Heart right ventricle (tissue), 16 donors: ENCODE measurements at regions not wholly inside any gene's neighbourhood (a gene's known extent, or its start where the extent isn't known, plus 50 kb on each side); places are given as distances from the start of the nearest gene placed in this dataset.
A peak's percentile ranks its signal among the peaks of the same experiment; 100 is the strongest.

Source experiments
- ATAC-seq, 8 donors: fragments of 200-7000 bp; cut with Tn5 transposase; one replicate each; pipeline ENCODE4 v1.9.1; 2020; ENCODE audit warnings: mild to moderate bottlenecking in 8 of 8, moderate library complexity in 8 of 8, moderate number of reproducible peaks in 1 of 8
- DNase-seq, 2 donors: peaks; one replicate each; pipeline ENCODE4 v3.0.0-alpha.2; 2020
- H3K27ac ChIP-seq, 10 donors: fragments of 200-600 bp; sonication (generic) in 2 of 10; one replicate each; pipeline versions ENCODE4 v1.5.0 to v1.8.0; 2020 to 2022; ENCODE audit warnings: mild to moderate bottlenecking in 3 of 10
- H3K27me3 ChIP-seq, 7 donors: fragments of 200-600 bp; one replicate each; pipeline ENCODE4 v1.8.0; 2021 to 2022; ENCODE audit warnings: mild to moderate bottlenecking in 2 of 7
- H3K36me3 ChIP-seq, 9 donors: fragments of 200-600 bp; sonication (generic) in 1 of 9; one replicate each; pipeline versions ENCODE4 v1.5.0 to v1.8.0; 2020 to 2022; ENCODE audit warnings: mild to moderate bottlenecking in 2 of 9
- H3K4me1 ChIP-seq, 9 donors: fragments of 200-600 bp; sonication (generic) in 1 of 9; one replicate each; pipeline versions ENCODE4 v1.5.0 to v1.8.0; 2020 to 2022; ENCODE audit warnings: mild to moderate bottlenecking in 4 of 9
- H3K4me3 ChIP-seq, 10 donors: fragments of 200-600 bp; sonication (generic) in 2 of 10; one replicate each; pipeline versions ENCODE4 v1.5.0 to v1.8.0; 2020 to 2022; ENCODE audit warnings: mild to moderate bottlenecking in 7 of 10, moderate library complexity in 2 of 10
- H3K9me3 ChIP-seq, 11 donors: fragments of 200-600 bp in 10 of 11; sonication (generic) in 2 of 11; one replicate each; pipeline versions ENCODE4 v1.5.0 to v1.8.0; 2013 to 2022; ENCODE audit warnings: mild to moderate bottlenecking in 2 of 11, control low read depth in 1 of 11, moderate library complexity in 1 of 11
- WGBS, 2 donors: extraction: QIAGEN DNeasy Blood & Tissue Kit; methylation state at CpG; one replicate each; pipeline ENCODE4 v1.1.7; 2013; ENCODE audit warnings: inconsistent platforms in 1 of 2; 5-methylcytosine and 5-hydroxymethylcytosine counted together
- intact Hi-C, 10 donors: fragments of 100-400 bp; cut with DNase I; formaldehyde crosslinking; loops; one replicate each; pipeline versions ENCODE4 v1.11.1 to v1.14.2; 2022
- TF ChIP-seq, protein P1 (sequence below), 9 donors: fragments of 200-600 bp; sonication (generic) in 2 of 9; IDR thresholded peaks; one replicate each; pipeline versions ENCODE4 v1.5.0 to v1.8.0; 2021 to 2022; ENCODE audit warnings: antibody characterized with exemption in 9 of 9, mild to moderate bottlenecking in 5 of 9, moderate library complexity in 1 of 9
- donor health status: Arrhythmogenic right ventricular cardiomyopathy.
- donor health status: ischemic (EF 13 %, LVEDD 7.1; RV severe dilation, severe dysfunction).
- donor health status: healthy with polysubstance abuse.
- donor health status: DM: no; HTN: yes; CAD: no.
- donor health status: DM: no; HTN: no; CAD: no.
- donor health status: ischemic (EF 25% LVEDD 6.9; RV normal size, moderate dysfunction).
- donor health status: ischemic (EF 25% LVEDD 5.7; RV mildly dilated, moderate dysfunction).
- donor health status: healthy.
- donor health status: DM: yes; HTN: yes; CAD: no.
- donor health status: Ischemic cardiomyopathy.
- donor health status: ischemic (EF 35%, LVEDD 5.7; RV mildly dilated, moderate dysfunction).
- donor health status: nonischemic (EF 11% LVEDD 7.7; RV severe dilation, severe dysfunction).
- donor health status: DM: yes; HTN: yes; CAD: no.
- donor health status: PGD.
- donor health status: ischemic (EF 29% LVEDD 5.4; RV normal size, mild dysfunction).
- donor health status: nonischemic (EF 23%, LVEDD 6.1; RV moderate dilation, normal function).

DNA sequence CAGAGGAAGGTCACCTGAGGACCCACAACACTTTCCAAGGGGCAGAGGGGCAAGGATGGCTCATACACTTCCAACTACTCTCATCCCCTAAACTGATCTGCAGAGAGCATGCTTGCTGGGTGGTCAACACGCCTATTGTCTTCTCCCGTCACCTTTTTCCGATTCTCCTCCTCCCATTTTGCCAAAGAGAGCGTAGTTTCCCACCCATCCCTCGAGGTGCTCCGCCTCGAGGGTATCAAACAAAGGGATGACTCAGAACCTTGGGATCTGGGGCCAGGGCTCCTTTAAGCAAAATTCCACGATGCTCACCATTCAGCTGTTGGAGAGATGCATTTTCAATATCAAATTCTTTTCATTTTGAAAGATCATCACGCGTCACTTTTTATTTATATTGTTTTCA lies 507.5 kb upstream of the SULF2 start:
- intact Hi-C loops: loop anchor here in 3 of 10 donors (10.0 kb wide), 3 partner anchors 508 to 608 kb away; partner anchors contain the start of gene SULF2 (in 3 of the 3)
- Histone ChIP-seq H3K4me1 (peaks cover 0 to 25% (median 15%) of the 10 kb centered on the region in 9 donors), H3K9me3 (peaks cover 0 to 4% (median 0%) of the 10 kb centered on the region in 11 donors), H3K4me3 (no peak overlapping the region), H3K36me3 (no peaks in the 10 kb centered on the region), H3K27me3 (peaks cover 0 to 8% (median 0%) of the 10 kb centered on the region in 7 donors), H3K27ac (no peak overlapping the region)
- ATAC-seq (no peak), DNase-seq (no peak)
- TF ChIP-seq, protein P1, sequence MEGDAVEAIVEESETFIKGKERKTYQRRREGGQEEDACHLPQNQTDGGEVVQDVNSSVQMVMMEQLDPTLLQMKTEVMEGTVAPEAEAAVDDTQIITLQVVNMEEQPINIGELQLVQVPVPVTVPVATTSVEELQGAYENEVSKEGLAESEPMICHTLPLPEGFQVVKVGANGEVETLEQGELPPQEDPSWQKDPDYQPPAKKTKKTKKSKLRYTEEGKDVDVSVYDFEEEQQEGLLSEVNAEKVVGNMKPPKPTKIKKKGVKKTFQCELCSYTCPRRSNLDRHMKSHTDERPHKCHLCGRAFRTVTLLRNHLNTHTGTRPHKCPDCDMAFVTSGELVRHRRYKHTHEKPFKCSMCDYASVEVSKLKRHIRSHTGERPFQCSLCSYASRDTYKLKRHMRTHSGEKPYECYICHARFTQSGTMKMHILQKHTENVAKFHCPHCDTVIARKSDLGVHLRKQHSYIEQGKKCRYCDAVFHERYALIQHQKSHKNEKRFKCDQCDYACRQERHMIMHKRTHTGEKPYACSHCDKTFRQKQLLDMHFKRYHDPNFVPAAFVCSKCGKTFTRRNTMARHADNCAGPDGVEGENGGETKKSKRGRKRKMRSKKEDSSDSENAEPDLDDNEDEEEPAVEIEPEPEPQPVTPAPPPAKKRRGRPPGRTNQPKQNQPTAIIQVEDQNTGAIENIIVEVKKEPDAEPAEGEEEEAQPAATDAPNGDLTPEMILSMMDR (IDR thresholded peaks at IDR 0.05): no peak
- whole genome bisulfite sequencing, 2 donors: 79 to 84% methylated on average over 10 of the region's 10 CpGs

DNA sequence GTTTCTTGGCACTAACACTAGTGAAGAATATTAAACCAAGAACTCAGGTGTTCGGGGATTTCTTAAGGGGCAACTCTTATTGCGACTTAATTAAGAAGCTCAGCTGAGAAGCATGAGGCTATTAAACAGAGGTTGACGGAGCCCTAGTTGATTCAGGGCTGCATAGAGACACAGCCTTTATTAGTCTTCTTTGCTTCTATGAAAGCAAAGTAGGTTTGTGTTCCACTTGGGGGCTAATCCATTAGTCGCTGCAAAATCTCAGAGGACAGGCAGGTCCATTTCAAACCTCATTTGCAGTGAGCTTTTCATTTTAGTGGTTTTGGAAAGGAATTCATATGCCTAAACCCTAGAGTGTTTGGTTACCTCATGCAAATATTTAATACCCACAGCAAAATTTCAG lies 506.6 kb upstream of the SULF2 start:
- no peak overlapping the region for H3K27ac ChIP-seq
- intact Hi-C loops: loop anchor here in 3 of 10 donors (10.0 kb wide), 3 partner anchors 507 to 607 kb away; partner anchors contain the start of gene SULF2 (in 3 of the 3)
- WGBS, 2 donors: 91 to 95% methylated on average over 4 of the region's 4 CpGs

DNA sequence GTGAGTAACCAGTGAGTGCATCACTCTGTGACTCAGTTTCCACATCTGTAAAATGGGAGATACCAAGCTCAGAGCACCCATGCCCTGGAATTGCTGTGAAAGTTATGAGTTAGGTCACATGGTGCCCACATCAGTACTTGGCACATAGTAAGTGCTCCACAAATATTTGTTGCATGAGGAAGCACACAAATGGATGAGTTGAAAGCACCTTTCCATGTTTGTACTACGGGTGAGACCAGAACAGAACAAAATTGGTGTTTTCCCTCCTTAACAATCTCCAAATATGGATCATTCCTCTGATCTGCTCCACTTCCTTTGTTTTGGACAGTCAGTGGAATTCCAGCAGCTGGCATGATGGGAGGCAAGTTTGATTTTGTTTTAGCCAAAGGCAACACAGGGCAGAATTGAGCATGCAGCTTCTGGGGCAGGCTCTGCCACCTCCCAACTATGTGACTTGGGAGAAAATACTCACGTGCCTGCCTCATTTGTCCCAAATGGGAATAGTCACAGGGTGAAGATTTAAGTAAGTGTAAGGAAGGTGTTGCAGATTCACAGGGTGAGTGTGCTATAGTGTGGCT lies 503.7 kb upstream of the SULF2 start:
- no peak overlapping the region for H3K27ac ChIP-seq
- no peak overlapping the region for H3K4me3 ChIP-seq
- no peaks in the 10 kb centered on the region for H3K9me3 ChIP-seq
- TF ChIP-seq, protein P1 (IDR thresholded peaks at IDR 0.05): no peak
- ATAC-seq (no peak), DNase-seq (no peak)
- peaks cover 0 to 8% (median 0%) of the 10 kb centered on the region in 7 donors for H3K27me3 ChIP-seq
- 83% methylated on average over 2 of the region's 2 CpGs for WGBS, 2 donors
- H3K4me1 ChIP-seq: peaks cover 0 to 21% (median 15%) of the 10 kb centered on the region in 9 donors
- no peaks in the 10 kb centered on the region for H3K36me3 ChIP-seq
- intact Hi-C loops: loop anchor here in 2 of 10 donors (10.0 kb wide), 2 partner anchors 314 to 504 kb away; partner anchors contain the start of gene SULF2 (in 1 of the 2)

More for the DNA sequence above, 506.6 kb upstream of the SULF2 start:
- no peaks in the 10 kb centered on the region for H3K36me3 ChIP-seq
- H3K4me3 ChIP-seq: no peak overlapping the region
- peaks cover 0 to 8% (median 0%) of the 10 kb centered on the region in 7 donors for H3K27me3 ChIP-seq
- peaks cover 0 to 34% (median 20%) of the 10 kb centered on the region in 9 donors for H3K4me1 ChIP-seq
- H3K9me3 ChIP-seq: no peaks in the 10 kb centered on the region
- ATAC-seq: no peak
- no peak for DNase-seq
- TF ChIP-seq, protein P1 (IDR thresholded peaks at IDR 0.05): no peak

DNA sequence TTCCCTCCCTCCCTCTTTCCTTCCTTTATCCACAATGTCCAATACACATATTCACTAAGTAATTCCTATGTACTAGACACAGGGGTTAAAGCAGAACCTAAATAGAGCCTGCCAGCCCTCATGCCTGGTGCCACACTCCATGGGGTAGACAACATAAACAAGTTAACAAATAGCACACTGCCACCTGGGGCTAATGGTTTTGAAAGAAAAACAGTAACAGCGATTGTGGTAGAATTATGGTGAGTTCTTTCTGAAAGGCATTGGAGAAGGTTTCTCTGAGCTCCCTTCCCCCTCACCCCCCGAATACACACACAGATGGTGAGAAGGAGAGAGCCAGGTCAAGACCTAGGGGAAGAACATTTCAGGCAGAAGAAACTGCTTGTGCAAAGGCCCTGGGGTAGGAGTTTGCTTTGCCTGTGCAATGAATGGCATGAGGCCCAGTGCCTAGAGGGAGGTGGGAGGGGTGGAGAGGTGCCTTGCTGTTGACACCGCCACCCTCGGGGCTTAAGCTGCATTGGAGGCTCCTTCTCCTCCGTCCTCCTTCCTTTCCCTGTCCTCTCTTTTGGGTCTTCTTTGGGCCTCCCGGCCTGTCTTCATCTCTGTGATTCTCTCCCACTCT lies 502.4 kb upstream of the SULF2 start:
- ATAC-seq (no peak), DNase-seq (no peak)
- no peaks in the 10 kb centered on the region for H3K36me3 ChIP-seq
- H3K4me3 ChIP-seq: no peak overlapping the region
- 94 to 95% methylated on average over 6 of the region's 6 CpGs for WGBS, 2 donors
- intact Hi-C loops: loop anchor here in 2 of 10 donors (10.0 kb wide), 2 partner anchors 313 to 503 kb away; partner anchors contain the start of gene SULF2 (in 1 of the 2)
- peaks cover 0 to 28% (median 17%) of the 10 kb centered on the region in 9 donors for H3K4me1 ChIP-seq
- TF ChIP-seq, protein P1 (IDR thresholded peaks at IDR 0.05): no peak
- peaks cover 0 to 8% (median 0%) of the 10 kb centered on the region in 7 donors for H3K27me3 ChIP-seq
- H3K27ac ChIP-seq: peak overlapping the region in 2 of 10 donors; percentile 34 to 58
- H3K9me3 ChIP-seq: no peaks in the 10 kb centered on the region
